ENCODE measurements at regions not wholly inside any gene's neighbourhood (a gene's known extent, or its start where the extent isn't known, plus 50 kb on each side); places are given as distances from the start of the nearest gene placed in this dataset.
"Not testable (repeated sequence)": the region's sequence is repeated elsewhere in the genome, so short reads cannot be mapped to it uniquely, and the experiment has no call there.

DNA sequence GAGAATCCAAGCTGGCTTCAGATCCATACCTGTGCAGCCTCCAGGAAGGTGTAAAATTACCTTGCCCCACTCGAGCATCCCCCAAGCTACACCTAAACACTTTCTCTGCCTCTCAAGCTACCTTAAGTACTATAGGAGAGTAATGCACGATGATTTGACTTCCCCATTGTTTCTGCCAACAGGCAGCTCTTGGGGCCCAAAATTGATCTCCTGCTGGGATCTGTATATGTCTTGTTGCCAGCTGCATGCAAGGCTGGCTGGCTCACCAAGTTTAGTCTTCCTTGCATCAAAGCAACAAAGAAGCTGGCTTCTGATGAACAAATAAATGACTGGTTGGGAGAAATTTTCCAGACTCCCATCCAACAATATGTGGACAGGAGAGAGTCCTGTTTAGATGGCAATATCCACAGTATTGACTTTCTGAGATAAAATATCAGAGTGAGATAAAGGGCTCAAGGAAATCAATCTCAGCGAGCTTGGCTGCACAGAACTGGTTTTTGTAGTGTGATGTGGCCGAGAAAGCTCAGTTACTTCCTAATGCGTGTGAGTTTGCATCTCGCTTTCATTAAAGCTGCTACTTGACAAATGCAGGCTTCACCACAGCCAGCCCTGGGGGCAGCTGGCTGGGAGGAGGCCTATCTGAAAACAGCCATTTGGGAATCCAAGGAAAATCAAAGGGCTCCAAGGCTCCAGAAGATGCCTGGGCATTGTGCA, 140.7 kb downstream of the MINAR1 start:
- CTCF ChIA-PET, result interaction anchor here (1.2 kb wide), 1 partner anchor 192 kb away, joined by 3 read pairs; no protein-coding TSS in a partner anchor
- Histone ChIP-seq H3K9me3 (replicated peaks; ENCODE audit: control insufficient read depth, insufficient read depth, low read length) (no peaks in the 10 kb centered on the region), H2AFZ (ENCODE audit: low read depth, low read length) (no peak overlapping the region), H3K79me2 (ENCODE audit: control insufficient read depth, insufficient read depth, low read length) (no peaks in the 10 kb centered on the region), H3K36me3 (ENCODE audit: control insufficient read depth in 2 of 2, extremely low read depth in 1 of 2, insufficient read depth in 2 of 2, low read length in 2 of 2) (no peaks in the 10 kb centered on the region), H3K4me2 (ENCODE audit: insufficient read depth, low read length) (no peak overlapping the region), H3K4me1 (ENCODE audit: control insufficient read depth, extremely low read depth, insufficient read depth, low read length) (no peaks in the 10 kb centered on the region), H4K20me1 (replicated peaks; ENCODE audit: control insufficient read depth, extremely low read depth, insufficient read depth, low read length) (no peaks in the 10 kb centered on the region), H3K9me1 (replicated peaks; ENCODE audit: control insufficient read depth, extremely low read depth, insufficient read depth, low read length) (no peaks in the 10 kb centered on the region), H3K9ac (replicated peaks; ENCODE audit: extremely low read depth, insufficient read depth, low read length) (no peak overlapping the region), H3K27me3 (ENCODE audit: control insufficient read depth in 2 of 2, insufficient read depth in 2 of 2, low read length in 2 of 2) (no peaks in the 10 kb centered on the region), H3K4me3 (replicated peaks in 1 of 3; ENCODE audit: insufficient read depth in 1 of 3, low read depth in 1 of 3, low read length in 3 of 3) (no peak overlapping the region), H3K27ac (ENCODE audit: insufficient read depth, low read depth, low read length) (no peak overlapping the region)
- POLR2A ChIA-PET, result no interaction called here
- BruUV-seq (replicated peaks), result no TSS peak
- intact Hi-C loops (cut with micrococcal nuclease) (no loop called here), dilution Hi-C loops (cut with MboI; ENCODE audit: extremely low pct_ligation_motif_present, low sequenced_read_pairs) (no loop called here)
- FAIRE-seq (no peak), DNase-seq (ENCODE audit: low read depth, low spot score) (no peak)
- TF ChIP-seq JUN (IDR thresholded peaks at IDR 0.05; ENCODE audit: borderline replicate concordance, insufficient read depth, insufficient read length, low read depth) (no peak), CTCF (IDR thresholded peaks at IDR 0.05; ENCODE audit: extremely low read depth in 1 of 2, insufficient read depth in 1 of 2, low read depth in 1 of 2, low read length in 2 of 2) (no peak), POLR2A (IDR thresholded peaks at IDR 0.05; ENCODE audit: low read depth, low read length) (no peak)
- TF ChIP-seq, protein P1, sequence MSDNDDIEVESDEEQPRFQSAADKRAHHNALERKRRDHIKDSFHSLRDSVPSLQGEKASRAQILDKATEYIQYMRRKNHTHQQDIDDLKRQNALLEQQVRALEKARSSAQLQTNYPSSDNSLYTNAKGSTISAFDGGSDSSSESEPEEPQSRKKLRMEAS (IDR thresholded peaks at IDR 0.05; ENCODE audit: insufficient read depth, insufficient read length), result no peak

GRCh38 chr15:79574431-79575273, 142.5 kb downstream of the MINAR1 start:
- H3K79me2 ChIP-seq (ENCODE audit: control insufficient read depth, insufficient read depth, low read length); FAIRE-seq; CTCF ChIA-PET; dilution Hi-C loops (cut with MboI; ENCODE audit: extremely low pct_ligation_motif_present, low sequenced_read_pairs); H3K4me2 ChIP-seq (ENCODE audit: insufficient read depth, low read length); H3K27ac ChIP-seq (ENCODE audit: insufficient read depth, low read depth, low read length); DNase-seq (ENCODE audit: low read depth, low spot score); H3K9me3 ChIP-seq (replicated peaks; ENCODE audit: control insufficient read depth, insufficient read depth, low read length); H3K27me3 ChIP-seq (ENCODE audit: control insufficient read depth in 2 of 2, insufficient read depth in 2 of 2, low read length in 2 of 2); H3K36me3 ChIP-seq (ENCODE audit: control insufficient read depth in 2 of 2, extremely low read depth in 1 of 2, insufficient read depth in 2 of 2, low read length in 2 of 2); H3K9ac ChIP-seq (replicated peaks; ENCODE audit: extremely low read depth, insufficient read depth, low read length); H4K20me1 ChIP-seq (replicated peaks; ENCODE audit: control insufficient read depth, extremely low read depth, insufficient read depth, low read length); BruUV-seq (replicated peaks); H3K9me1 ChIP-seq (replicated peaks; ENCODE audit: control insufficient read depth, extremely low read depth, insufficient read depth, low read length); H3K4me3 ChIP-seq (replicated peaks in 1 of 3; ENCODE audit: insufficient read depth in 1 of 3, low read depth in 1 of 3, low read length in 3 of 3); H3K4me1 ChIP-seq (ENCODE audit: control insufficient read depth, extremely low read depth, insufficient read depth, low read length); POLR2A ChIA-PET; intact Hi-C loops (cut with micrococcal nuclease); H2AFZ ChIP-seq (ENCODE audit: low read depth, low read length): not testable (repeated sequence)

All from endothelial cell of umbilical vein (primary cell).